H1 (cell line): ENCODE measurements at regions not wholly inside any gene's neighbourhood (a gene's known extent, or its start where the extent isn't known, plus 50 kb on each side); places are given as distances from the start of the nearest gene placed in this dataset.

Experiments
- TF ChIP-seq, protein P1 (sequence below): fragments of 300-600 bp; sonication (generic); IDR thresholded peaks from 2 replicates; pipeline ENCODE4 v1.7.1; 2012; ENCODE audit warnings: low read length, moderate library complexity, mild to moderate bottlenecking, inconsistent platforms; ENCODE audit not compliant: insufficient replicate concordance

GRCh38 chr11:92153542-92153941 lies 71.1 kb upstream of the FAT3 start (continued):
- TF ChIP-seq, protein P1, sequence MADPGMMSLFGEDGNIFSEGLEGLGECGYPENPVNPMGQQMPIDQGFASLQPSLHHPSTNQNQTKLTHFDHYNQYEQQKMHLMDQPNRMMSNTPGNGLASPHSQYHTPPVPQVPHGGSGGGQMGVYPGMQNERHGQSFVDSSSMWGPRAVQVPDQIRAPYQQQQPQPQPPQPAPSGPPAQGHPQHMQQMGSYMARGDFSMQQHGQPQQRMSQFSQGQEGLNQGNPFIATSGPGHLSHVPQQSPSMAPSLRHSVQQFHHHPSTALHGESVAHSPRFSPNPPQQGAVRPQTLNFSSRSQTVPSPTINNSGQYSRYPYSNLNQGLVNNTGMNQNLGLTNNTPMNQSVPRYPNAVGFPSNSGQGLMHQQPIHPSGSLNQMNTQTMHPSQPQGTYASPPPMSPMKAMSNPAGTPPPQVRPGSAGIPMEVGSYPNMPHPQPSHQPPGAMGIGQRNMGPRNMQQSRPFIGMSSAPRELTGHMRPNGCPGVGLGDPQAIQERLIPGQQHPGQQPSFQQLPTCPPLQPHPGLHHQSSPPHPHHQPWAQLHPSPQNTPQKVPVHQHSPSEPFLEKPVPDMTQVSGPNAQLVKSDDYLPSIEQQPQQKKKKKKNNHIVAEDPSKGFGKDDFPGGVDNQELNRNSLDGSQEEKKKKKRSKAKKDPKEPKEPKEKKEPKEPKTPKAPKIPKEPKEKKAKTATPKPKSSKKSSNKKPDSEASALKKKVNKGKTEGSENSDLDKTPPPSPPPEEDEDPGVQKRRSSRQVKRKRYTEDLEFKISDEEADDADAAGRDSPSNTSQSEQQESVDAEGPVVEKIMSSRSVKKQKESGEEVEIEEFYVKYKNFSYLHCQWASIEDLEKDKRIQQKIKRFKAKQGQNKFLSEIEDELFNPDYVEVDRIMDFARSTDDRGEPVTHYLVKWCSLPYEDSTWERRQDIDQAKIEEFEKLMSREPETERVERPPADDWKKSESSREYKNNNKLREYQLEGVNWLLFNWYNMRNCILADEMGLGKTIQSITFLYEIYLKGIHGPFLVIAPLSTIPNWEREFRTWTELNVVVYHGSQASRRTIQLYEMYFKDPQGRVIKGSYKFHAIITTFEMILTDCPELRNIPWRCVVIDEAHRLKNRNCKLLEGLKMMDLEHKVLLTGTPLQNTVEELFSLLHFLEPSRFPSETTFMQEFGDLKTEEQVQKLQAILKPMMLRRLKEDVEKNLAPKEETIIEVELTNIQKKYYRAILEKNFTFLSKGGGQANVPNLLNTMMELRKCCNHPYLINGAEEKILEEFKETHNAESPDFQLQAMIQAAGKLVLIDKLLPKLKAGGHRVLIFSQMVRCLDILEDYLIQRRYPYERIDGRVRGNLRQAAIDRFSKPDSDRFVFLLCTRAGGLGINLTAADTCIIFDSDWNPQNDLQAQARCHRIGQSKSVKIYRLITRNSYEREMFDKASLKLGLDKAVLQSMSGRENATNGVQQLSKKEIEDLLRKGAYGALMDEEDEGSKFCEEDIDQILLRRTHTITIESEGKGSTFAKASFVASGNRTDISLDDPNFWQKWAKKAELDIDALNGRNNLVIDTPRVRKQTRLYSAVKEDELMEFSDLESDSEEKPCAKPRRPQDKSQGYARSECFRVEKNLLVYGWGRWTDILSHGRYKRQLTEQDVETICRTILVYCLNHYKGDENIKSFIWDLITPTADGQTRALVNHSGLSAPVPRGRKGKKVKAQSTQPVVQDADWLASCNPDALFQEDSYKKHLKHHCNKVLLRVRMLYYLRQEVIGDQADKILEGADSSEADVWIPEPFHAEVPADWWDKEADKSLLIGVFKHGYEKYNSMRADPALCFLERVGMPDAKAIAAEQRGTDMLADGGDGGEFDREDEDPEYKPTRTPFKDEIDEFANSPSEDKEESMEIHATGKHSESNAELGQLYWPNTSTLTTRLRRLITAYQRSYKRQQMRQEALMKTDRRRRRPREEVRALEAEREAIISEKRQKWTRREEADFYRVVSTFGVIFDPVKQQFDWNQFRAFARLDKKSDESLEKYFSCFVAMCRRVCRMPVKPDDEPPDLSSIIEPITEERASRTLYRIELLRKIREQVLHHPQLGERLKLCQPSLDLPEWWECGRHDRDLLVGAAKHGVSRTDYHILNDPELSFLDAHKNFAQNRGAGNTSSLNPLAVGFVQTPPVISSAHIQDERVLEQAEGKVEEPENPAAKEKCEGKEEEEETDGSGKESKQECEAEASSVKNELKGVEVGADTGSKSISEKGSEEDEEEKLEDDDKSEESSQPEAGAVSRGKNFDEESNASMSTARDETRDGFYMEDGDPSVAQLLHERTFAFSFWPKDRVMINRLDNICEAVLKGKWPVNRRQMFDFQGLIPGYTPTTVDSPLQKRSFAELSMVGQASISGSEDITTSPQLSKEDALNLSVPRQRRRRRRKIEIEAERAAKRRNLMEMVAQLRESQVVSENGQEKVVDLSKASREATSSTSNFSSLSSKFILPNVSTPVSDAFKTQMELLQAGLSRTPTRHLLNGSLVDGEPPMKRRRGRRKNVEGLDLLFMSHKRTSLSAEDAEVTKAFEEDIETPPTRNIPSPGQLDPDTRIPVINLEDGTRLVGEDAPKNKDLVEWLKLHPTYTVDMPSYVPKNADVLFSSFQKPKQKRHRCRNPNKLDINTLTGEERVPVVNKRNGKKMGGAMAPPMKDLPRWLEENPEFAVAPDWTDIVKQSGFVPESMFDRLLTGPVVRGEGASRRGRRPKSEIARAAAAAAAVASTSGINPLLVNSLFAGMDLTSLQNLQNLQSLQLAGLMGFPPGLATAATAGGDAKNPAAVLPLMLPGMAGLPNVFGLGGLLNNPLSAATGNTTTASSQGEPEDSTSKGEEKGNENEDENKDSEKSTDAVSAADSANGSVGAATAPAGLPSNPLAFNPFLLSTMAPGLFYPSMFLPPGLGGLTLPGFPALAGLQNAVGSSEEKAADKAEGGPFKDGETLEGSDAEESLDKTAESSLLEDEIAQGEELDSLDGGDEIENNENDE = no peak
- TF ChIP-seq, all 59 proteins: peak for 0
